HG03103 (cell line): ENCODE measurements at regions not wholly inside any gene's neighbourhood (a gene's known extent, or its start where the extent isn't known, plus 50 kb on each side); places are given as distances from the start of the nearest gene placed in this dataset.

Experiments
- ATAC-seq: cut with Tn5 transposase; IDR thresholded peaks from one replicate; pipeline ENCODE4 v1.9.1; 2021; ENCODE audit warnings: low read depth; ENCODE audit not compliant: unreplicated experiment

DNA sequence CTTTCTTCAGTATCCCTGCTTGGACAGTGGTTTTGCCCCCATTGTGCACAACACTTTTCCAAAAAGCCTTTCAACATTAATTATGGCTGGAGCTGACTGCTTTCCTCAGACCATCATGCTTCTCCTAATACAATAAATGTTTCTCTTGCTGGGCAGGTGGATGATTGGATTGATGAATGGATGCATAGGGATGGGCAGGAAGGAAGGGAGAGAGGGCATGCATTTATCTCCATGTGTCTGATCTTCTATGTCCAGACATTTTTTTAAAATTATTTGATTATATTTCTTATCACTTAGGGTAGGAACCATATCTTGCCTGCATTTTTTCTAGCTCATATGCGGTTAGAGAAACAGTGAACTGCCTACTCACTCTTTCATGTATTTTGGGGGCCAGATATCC is 218.5 kb downstream of the PRL start:
- ATAC-seq, result no peak

DNA sequence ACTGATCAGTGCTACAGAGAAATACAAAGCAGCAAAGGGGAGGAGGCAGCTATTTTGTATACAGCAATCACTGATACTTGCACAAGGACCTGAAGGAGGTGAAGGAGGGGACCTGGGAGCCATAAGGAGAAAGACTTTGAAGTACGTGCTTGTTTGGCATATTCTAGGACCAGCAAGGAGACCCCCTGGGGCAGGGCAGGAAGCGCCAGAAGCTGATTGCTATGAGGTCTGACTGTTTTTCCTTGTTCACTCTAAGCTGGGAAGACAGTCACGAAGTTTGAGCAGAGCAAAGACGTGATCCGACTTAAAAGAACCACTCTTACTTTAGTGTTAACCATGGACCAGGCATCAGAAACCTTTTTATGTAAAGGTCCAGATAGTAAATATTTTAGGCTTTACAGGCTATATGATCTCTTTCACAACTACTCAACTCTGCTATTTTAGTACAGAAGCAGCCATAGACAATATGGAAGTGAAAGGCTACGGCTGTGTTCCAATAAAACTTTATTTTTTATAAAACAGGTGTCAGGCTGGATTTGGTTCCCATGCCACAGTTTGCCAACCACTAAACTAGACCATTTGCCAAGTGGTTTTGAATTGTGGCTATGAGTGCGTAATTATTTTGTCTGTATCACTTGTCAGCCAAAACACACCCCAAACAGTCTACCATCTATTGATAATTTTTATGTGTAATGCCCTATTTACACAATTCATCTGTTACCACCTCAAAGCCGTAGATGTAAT is 217.9 kb downstream of the PRL start:
- no peak for ATAC-seq

DNA sequence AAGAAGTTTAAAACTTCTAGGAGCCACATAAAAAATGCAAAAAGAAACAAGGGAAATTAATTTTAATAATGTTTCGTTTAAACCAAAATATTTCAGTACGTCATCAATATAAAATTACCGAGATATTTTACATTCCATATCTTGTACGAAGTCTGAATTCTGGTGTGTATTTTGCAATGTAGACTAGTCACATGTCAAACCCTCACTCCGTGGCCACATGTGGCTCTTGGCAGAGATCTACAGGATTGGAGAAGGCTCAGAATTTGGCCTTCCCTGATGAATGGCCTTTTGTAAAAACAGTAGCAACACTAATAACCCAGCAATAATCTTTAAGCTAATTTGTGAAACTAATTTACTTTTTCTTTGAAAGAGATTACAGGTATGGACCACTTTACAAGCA is 217.1 kb downstream of the PRL start:
- no peak for ATAC-seq

DNA sequence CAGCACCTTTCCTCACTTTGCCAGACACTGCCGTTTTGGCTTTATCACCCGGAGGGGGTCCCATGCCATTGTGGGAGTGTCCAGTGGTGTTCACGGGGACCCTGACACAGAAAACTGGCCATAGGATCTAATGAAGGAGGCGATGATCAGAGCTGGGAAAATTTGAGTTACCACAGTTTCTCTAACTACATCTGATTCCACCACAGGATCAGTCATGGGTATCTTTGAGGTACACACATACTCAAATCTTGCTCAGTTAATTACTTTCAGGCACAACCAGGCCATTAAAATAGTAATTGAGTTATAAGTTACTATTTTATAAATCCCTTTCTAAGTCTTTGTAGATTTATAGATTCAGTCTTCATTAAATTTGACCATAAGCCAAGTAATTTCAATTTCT is 215.1 kb downstream of the PRL start:
- ATAC-seq, result no peak

DNA sequence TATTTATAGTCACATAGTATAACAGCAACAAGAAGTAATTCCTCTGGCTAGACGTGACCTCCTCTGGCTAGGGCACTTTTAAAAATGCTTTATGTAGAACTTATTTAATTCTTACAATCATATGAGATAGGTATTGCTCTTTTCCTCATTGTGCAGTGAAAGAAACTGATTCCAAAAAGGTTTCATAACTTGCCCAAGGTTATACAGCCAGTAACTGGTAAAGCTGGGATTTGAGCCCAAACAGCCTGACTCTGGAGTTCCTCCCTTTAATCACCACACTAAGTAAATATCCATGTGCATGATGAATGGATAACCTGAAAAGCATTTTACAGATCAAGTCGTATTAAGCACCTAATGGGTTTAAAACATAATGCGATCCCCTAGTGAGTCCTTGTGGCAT is 214.6 kb downstream of the PRL start:
- ATAC-seq, result no peak

DNA sequence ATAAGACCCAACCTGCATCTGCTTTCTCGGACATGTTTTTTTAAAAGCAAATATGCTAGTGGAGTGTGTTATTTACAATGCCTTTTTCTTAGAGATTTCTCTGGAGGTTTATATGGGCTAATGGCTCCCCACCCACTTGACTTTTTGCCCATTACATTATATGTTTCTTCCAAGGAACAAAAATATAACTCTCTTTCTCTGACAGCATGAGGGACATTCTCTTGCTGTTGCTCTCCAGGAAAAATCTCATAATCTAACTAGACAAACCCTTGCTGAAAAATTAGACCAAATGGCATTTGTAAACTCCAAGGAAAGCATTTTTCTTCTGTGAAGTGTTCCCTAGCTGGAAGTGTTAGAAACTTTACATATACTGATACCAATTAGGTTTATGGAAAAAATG is 213.7 kb downstream of the PRL start:
- ATAC-seq, result no peak

DNA sequence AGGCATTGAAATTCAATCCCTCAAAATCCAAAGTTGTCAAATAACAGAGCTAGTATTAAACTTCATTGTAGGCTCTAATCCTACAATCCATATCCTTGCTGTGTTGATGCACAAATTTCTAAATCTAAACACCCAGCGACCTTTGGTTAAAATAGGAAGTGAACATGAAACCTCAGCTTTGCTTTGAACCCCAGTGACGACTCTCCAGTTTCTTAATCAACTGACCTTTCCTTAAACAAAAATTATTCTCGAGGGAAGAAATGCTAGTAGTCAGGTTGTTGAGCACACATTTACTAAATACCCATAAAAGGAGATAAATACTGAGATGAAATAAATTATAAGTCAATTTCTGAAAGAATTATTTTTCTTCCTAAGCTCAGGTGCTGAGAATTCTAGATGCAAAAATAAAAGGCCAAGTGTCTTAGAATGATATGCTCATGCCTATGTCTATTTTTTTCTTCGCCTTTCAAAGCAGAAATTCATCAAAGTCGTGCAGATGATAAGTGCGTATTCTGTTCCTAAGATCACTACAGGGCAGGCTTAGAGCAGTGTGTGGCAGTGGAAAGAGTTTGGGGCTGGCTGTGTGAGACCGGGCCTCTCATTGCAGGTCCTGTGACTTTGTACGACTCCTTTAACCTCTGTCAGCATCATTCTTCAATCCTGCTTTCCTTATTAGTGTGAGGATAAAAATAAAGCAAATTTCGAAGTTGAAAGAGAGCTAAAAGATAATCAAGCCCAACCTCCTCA is 208.7 kb downstream of the PRL start:
- ATAC-seq, result no peak

DNA sequence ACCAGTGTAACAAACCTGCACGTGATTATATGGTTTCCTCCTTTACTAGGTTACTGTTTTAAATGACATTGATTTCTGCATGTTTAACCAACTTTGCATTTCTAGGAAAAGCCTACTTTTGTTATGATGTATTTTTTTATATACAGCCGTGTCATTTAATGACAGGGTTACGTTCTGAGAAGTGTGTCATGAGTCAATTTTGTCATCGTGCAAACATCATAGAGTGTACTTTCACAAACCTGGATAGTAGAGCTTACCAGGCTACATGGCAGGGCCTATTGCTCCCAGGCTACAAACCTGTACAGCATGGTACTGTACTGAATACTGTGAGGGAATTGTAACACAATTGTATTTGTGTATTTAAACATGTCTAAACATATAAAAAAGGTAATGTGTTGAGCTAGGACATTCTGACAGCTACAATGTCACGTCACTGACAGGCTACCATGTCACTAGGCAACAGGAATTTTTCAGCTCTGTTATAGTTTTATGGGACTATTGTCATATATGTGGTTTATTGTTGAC is 205.3 kb downstream of the PRL start:
- no peak for ATAC-seq

DNA sequence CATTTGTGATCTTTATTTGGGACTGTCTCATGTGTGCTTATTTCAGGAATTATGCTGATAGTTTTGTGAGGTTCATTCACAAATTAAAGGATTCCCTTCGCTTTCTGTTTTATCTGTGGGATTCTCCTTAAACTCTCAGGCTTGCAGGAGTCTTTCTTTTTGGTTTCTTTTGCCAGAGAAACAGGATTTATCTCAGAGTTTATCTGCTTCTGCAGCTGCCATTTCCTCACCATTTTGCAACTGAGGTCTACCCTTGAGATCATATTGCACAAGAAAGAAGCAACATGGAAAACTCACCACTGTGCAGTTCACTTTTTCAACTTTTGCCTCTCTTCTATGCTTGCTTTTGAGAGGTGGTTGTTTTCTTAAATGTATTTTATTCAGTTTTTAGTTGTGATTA is 201.0 kb downstream of the PRL start:
- no peak for ATAC-seq

DNA sequence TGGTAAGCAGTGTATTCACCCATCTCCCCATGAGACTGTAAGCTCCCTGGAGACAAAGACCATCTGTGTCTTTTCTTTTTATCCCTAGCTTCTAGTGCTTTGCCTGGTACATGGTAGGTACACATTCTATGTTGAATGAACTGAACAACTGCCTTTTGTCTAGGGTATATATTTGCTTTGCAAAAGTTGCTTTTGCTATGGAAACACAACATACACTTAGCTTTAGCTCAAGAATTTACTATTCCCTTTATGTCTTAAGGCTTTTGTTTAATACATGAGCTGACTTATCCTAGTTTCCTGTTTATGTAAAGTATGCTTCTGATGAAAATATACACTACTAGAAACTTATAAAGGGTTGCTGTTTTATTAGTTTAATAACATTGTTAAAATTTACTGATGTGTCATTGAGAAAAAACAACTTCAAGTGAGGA is 198.2 kb downstream of the PRL start:
- no peak for ATAC-seq

DNA sequence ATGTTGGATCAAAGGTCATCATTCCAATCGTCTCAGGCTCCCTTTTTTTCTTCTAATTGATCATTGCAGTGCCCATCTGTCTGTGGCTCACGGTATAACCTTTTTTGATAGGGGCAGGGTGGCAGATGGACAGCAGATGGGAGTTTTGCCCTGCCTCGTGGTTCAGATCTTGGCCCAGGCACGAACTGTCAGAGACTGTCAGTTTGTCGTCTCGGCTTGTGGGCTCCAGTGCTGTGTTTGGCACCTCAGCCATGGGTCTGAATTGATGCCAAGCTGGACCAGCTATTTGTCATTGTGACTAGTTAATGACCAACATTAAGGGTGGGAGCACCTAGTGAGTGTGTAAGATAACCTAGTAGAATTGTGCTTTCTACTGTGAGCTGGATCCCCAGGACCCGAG is 197.6 kb downstream of the PRL start:
- ATAC-seq, result no peak

DNA sequence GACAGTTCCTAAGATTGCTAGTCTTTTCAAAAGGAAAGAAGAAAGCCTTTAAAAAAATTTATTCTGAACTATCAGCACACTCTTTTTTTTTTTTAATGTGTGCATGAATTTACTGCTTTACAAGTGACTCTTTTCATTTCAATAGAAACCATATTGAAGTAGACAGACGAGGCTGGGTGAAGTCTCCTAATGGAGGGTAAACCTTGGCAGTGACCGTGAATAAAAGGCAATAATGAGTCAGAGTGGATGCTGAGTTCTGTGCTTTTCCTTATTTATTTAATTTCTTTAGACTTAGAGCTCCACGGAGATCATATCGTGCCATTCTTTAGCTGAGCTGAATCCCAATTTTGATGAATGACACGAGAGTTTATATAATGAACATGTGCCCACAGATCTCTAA is 196.9 kb downstream of the PRL start:
- ATAC-seq, result no peak

DNA sequence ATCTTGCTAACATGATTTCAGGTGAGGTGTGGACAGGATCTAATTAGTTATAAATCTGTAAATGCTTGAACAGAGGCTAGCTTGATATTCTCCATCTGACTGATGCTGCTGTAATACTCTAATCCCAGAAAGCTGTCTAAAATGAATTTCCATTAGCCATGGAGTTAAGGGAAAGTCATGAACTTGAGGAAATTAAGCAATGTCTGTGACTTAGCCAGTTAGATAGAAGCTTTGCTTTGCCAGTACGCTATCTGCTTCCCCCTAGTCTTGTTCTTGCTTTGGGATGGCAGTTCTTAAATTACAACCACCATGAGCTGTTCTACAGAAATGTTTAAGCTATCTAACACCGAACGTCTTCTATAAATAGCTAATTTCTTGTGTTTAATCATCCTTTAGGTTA is 195.7 kb downstream of the PRL start:
- ATAC-seq, result no peak

DNA sequence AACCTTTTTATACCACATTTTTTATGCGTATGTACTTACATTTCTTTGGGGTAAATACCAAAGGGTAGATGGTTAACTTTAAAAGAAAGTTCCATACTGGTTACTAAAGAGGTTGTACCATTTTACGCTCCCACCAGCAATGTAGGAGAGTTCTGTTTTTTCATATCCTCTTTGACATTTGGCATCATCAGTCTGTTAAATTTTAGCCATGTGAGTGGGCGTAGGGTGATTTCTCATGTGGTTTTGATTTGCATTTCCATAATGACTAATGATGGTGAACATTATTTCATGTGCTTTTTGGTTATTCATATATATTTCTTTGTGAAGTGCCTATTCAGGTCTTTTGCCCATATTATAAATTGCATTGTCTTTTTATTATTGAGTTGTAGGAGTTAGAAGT is 194.2 kb downstream of the PRL start:
- ATAC-seq, result peak; percentile 82

DNA sequence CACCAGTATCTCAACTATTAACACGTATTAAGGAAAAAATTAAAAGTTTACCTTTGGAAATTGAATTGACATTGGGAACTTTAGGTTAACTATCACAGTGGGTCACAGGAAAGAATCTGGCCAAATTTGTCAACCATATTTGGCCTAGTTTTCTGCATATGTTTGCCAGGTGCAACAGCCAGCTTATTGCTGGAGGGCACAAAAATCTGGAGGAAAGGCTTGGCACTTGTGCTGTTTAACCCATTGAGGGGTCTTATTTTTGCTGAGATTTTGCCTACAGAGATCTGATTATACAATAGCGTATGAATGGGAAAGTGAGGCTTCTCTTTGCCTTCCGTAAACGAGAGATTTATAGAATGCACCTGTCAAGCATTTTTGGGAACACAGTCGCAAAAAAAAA is 190.4 kb downstream of the PRL start:
- no peak for ATAC-seq

DNA sequence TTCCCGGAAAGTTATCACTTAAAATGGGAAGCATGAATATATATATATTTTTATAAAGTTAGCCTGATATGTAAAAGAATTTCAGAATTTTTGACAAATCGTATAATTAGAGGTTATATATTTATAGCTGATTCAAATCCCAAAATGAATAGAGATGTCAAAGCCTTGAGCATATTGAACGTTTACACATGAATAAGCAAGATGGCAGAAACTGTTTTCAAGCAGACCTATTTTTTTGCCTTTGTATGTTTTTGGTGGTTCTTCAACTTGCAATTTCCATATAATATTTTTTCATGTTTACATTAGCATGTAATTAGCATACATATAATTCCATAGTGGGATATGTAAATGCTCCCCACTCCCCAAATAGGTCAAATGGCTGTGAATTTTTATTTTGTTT is 189.9 kb downstream of the PRL start:
- ATAC-seq, result no peak

DNA sequence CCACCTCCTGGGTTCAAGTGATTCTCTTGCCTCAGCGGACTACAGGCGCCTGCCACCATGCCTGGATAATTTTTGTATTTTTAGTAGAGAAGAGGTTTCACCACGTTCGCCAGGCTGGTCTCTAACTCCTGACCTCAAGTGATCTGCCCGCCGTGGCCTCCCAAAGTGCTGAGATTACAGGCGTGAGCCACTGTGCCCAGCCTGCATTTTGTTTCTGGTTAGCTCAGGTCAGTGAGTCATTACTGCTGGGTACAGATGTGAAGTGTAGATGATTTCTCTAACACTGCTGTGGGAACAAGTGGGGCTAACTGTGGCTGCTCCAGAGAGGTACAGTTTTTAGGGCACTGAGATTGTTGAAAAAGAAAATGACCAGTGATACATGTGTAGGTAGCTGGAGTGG is 188.6 kb downstream of the PRL start:
- ATAC-seq, result no peak

DNA sequence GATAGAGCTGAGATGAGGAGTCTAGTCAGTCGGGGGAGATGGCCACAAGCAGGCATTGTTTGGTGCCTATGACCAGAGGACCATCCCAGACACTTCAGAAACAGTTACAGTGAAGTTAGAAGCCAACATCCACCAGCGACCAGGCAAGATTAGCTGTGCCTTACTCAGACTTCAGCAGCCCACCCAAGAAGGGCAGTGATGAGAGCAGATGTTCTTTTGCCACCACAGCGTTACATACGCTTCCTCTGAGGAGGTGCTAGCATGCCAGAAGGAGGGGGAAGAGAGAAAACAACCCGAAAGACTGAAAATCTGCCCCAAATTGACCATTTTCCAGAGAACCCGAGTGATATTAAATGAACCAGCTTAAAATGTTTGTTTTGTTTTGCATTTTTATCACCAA is 186.8 kb downstream of the PRL start:
- ATAC-seq, result no peak

DNA sequence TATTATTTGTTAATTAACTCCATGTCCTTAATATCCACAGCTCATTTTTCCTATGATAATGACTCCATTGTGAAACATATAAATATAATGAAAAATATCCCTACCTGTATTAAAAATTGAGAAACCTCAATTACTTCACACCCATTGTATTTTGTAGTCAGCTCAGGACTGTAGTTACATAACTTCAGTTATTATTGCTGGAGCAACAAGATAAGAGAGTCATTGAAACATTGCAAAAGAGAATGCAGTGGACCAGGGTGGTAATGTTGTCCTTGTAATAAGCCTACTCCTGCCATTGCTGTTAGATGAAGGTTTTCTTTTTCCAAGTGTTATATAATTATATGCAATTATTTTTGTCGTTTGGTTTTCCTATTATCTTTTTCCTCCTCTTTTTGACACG is 184.4 kb downstream of the PRL start:
- ATAC-seq, result no peak

DNA sequence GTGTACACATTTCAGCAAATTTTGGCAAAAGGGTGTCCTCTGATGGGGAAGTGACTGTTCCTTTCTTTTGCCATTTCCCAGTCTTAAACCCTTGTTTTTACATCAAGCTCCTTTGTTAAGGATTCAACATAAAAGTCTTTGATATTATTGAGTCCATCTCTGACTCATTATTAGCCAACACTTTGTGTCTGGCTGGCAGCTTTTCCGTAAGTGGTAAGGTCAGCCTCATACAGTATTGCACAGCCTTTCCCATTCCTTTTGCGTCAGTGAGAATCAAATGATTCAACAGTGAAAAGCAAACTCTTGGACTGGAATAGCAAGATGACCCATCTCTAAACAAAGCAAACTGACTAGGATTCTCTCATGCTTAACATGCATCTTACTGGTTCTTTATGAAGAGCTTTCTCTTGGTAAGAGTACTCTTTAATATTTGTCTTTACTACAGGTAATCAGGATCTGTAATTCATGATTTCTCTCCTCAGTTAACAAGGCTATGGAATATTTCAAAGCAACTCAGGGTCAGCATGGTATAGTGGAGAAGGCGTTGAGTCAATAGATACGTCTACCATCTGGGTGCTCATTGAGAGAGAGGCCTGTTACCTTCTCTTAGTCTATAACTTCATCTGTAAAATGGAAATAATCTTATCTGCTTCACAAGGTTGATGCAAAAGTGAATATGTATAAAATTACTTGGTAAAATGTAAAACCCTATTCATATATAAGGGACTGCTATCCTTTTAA is 183.6 kb downstream of the PRL start:
- ATAC-seq, result no peak

DNA sequence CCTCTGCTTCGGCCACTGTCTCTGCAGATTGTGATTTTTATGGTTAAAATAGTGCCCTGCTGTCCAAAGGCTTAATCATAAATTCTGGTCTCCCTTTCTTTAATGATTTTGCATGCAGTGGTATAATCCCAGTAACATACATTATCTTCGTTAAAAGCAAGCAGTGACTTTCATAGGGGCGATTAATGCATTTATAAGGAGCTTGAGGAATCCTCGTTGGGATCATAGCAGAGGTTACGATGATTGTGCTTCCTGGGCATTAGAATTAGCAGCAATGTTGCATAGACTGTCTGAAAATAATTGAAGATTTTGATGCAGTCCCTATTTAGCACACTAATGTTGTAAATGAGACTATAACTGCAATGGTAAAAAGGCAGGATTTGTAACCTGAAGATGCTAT is 181.3 kb downstream of the PRL start:
- ATAC-seq, result no peak
